ENCODE measurements at regions not wholly inside any gene's neighbourhood (a gene's known extent, or its start where the extent isn't known, plus 50 kb on each side); places are given as distances from the start of the nearest gene placed in this dataset.

- FAIRE-seq, result no peak
- DNase-seq (ENCODE audit: low read depth, low spot score), result no peak
- Histone ChIP-seq H3K4me3 (replicated peaks in 1 of 3; ENCODE audit: insufficient read depth in 1 of 3, low read depth in 1 of 3, low read length in 3 of 3) (no peak overlapping the region), H3K27ac (ENCODE audit: insufficient read depth, low read depth, low read length) (no peak overlapping the region), H3K79me2 (ENCODE audit: control insufficient read depth, insufficient read depth, low read length) (no peaks in the 10 kb centered on the region), H4K20me1 (replicated peaks; ENCODE audit: control insufficient read depth, extremely low read depth, insufficient read depth, low read length) (no peaks in the 10 kb centered on the region), H2AFZ (ENCODE audit: low read depth, low read length) (no peak overlapping the region), H3K27me3 (ENCODE audit: control insufficient read depth in 2 of 2, insufficient read depth in 2 of 2, low read length in 2 of 2) (no peaks in the 10 kb centered on the region), H3K9ac (replicated peaks; ENCODE audit: extremely low read depth, insufficient read depth, low read length) (no peak overlapping the region), H3K4me1 (ENCODE audit: control insufficient read depth, extremely low read depth, insufficient read depth, low read length) (no peaks in the 10 kb centered on the region), H3K36me3 (ENCODE audit: control insufficient read depth in 2 of 2, extremely low read depth in 1 of 2, insufficient read depth in 2 of 2, low read length in 2 of 2) (no peaks in the 10 kb centered on the region), H3K9me1 (replicated peaks; ENCODE audit: control insufficient read depth, extremely low read depth, insufficient read depth, low read length) (no peaks in the 10 kb centered on the region), H3K9me3 (replicated peaks; ENCODE audit: control insufficient read depth, insufficient read depth, low read length) (no peaks in the 10 kb centered on the region), H3K4me2 (ENCODE audit: insufficient read depth, low read length) (no peak overlapping the region)
- dilution Hi-C loops (cut with MboI; ENCODE audit: extremely low pct_ligation_motif_present, low sequenced_read_pairs), result no loop called here
- CTCF ChIA-PET, result interaction anchor here (0.6 kb wide), 1 partner anchor 181 kb away, joined by 3 read pairs; no protein-coding TSS in a partner anchor
- no TSS peak for BruUV-seq (replicated peaks)
- POLR2A ChIA-PET, result no interaction called here
- TF ChIP-seq CTCF (IDR thresholded peaks at IDR 0.05; ENCODE audit: extremely low read depth in 1 of 2, insufficient read depth in 1 of 2, low read depth in 1 of 2, low read length in 2 of 2), result no peak
- no peak for TF ChIP-seq JUN (IDR thresholded peaks at IDR 0.05; ENCODE audit: borderline replicate concordance, insufficient read depth, insufficient read length, low read depth)
- TF ChIP-seq EZH2 (IDR thresholded peaks at IDR 0.05; ENCODE audit: borderline replicate concordance, low read depth, low read length, severe bottlenecking), result no peak
- TF ChIP-seq GATA2 (IDR thresholded peaks at IDR 0.05; ENCODE audit: insufficient read depth, insufficient read length, low read depth, low read length), result no peak
- no peak for TF ChIP-seq MAX (IDR thresholded peaks at IDR 0.05; ENCODE audit: insufficient read depth, insufficient read length)
- TF ChIP-seq MYC (IDR thresholded peaks at IDR 0.05; ENCODE audit: low read depth, low read length), result no peak
- no peak for TF ChIP-seq FOS (IDR thresholded peaks at IDR 0.05; ENCODE audit: borderline replicate concordance, insufficient read depth, low read length)
- TF ChIP-seq POLR2A (IDR thresholded peaks at IDR 0.05; ENCODE audit: low read depth, low read length), result no peak
- no peak for TF ChIP-seq POLR2AphosphoS5 (IDR thresholded peaks at IDR 0.05; ENCODE audit: insufficient read depth, low read depth, low read length)
- intact Hi-C loops (cut with micrococcal nuclease), result no loop called here
These were observed 217.7 kb downstream of the DEPDC1B start for GRCh38 chr5:60482301-60482700.

Measured in endothelial cell of umbilical vein (primary cell).